ENCODE measurements at regions not wholly inside any gene's neighbourhood (a gene's known extent, or its start where the extent isn't known, plus 50 kb on each side); places are given as distances from the start of the nearest gene placed in this dataset.

DNA sequence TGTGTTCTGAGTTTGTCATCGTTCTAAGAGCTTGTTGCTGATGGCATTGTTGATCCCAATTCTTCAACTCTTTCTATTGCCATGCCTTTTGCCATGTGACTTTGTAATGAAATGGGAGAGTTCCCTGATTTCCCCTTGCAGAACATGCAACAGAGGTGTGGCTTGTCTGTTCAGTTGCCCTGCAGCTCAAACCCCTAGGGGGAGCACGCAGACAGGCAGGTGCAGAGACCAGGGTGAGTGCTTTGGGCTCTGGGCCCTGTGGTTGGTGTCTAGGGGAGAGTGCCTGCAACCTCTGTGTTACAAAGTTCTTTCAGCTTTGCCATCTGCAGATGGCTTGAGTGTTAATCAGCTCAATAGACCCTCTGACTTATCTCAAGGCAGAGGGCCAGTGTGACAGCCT, 332.7 kb downstream of the MID1IP1 start:
- Histone ChIP-seq H3K9ac (ENCODE audit: control insufficient read depth, extremely low read depth, insufficient read depth, low read length) (no peak overlapping the region), H4K20me1 (ENCODE audit: control insufficient read depth, extremely low read depth, insufficient read depth, low read length) (no peaks in the 10 kb centered on the region), H3K4me1 (ENCODE audit: control insufficient read depth, extremely low read depth, insufficient read depth, low read length) (no peaks in the 10 kb centered on the region), H3K36me3 (ENCODE audit: control insufficient read depth in 2 of 2, extremely low read depth in 1 of 2, insufficient read depth in 2 of 2, low read length in 2 of 2) (no peaks in the 10 kb centered on the region), H2AFZ (ENCODE audit: control insufficient read depth, low read length) (no peak overlapping the region), H3K4me2 (ENCODE audit: control insufficient read depth, extremely low read depth, insufficient read depth, low read depth, low read length) (no peak overlapping the region), H3K9me3 (ENCODE audit: control insufficient read depth, low read depth, low read length) (no peaks in the 10 kb centered on the region), H3K9me1 (ENCODE audit: control insufficient read depth, extremely low read depth, insufficient read depth, low read length) (no peaks in the 10 kb centered on the region), H3K79me2 (ENCODE audit: control insufficient read depth, insufficient read depth, low read length) (no peaks in the 10 kb centered on the region), H3K27me3 (ENCODE audit: control insufficient read depth, extremely low read depth, insufficient read depth, low read length) (no peaks in the 10 kb centered on the region), H3K4me3 (ENCODE audit: control insufficient read depth in 2 of 3, extremely low read depth in 1 of 3, insufficient read depth in 2 of 3, low read depth in 1 of 3, low read length in 3 of 3) (no peak overlapping the region), H3K27ac (ENCODE audit: control insufficient read depth, insufficient read depth, low read length) (no peak overlapping the region)
- dilution Hi-C loops (cut with MboI; ENCODE audit: extremely low pct_ligation_motif_present, low sequenced_read_pairs), result no loop called here
- TF ChIP-seq EZH2 (IDR thresholded peaks at IDR 0.05; ENCODE audit: low read length) (no peak), CTCF (optimal IDR thresholded peaks at IDR 0.05 in 1 of 3, IDR thresholded peaks at IDR 0.05 in 1 of 3, conservative IDR thresholded peaks at IDR 0.05 in 1 of 3; ENCODE audit: extremely low read depth in 1 of 3, insufficient read depth in 2 of 3, low read length in 3 of 3) (peak in 2 of 3 experiments; percentile 30 to 35)
- DNase-seq (ENCODE audit: low read depth, low spot score) (no peak), FAIRE-seq (no peak)

GRCh38 chrX:39137363-39137954, 336.2 kb downstream of the MID1IP1 start:
- H3K36me3 ChIP-seq (ENCODE audit: control insufficient read depth in 2 of 2, extremely low read depth in 1 of 2, insufficient read depth in 2 of 2, low read length in 2 of 2), result no peaks in the 10 kb centered on the region
- dilution Hi-C loops (cut with MboI; ENCODE audit: extremely low pct_ligation_motif_present, low sequenced_read_pairs), result no loop called here
- TF ChIP-seq CTCF (optimal IDR thresholded peaks at IDR 0.05 in 1 of 3, IDR thresholded peaks at IDR 0.05 in 1 of 3, conservative IDR thresholded peaks at IDR 0.05 in 1 of 3; ENCODE audit: extremely low read depth in 1 of 3, insufficient read depth in 2 of 3, low read length in 3 of 3) (no peak), EZH2 (IDR thresholded peaks at IDR 0.05; ENCODE audit: low read length) (no peak)
- H2AFZ ChIP-seq (ENCODE audit: control insufficient read depth, low read length), result no peak overlapping the region
- H3K4me3 ChIP-seq (ENCODE audit: control insufficient read depth in 2 of 3, extremely low read depth in 1 of 3, insufficient read depth in 2 of 3, low read depth in 1 of 3, low read length in 3 of 3), result no peak overlapping the region
- H3K27ac ChIP-seq (ENCODE audit: control insufficient read depth, insufficient read depth, low read length), result no peak overlapping the region
- no peaks in the 10 kb centered on the region for H4K20me1 ChIP-seq (ENCODE audit: control insufficient read depth, extremely low read depth, insufficient read depth, low read length)
- H3K27me3 ChIP-seq (ENCODE audit: control insufficient read depth, extremely low read depth, insufficient read depth, low read length), result no peaks in the 10 kb centered on the region
- H3K4me2 ChIP-seq (ENCODE audit: control insufficient read depth, extremely low read depth, insufficient read depth, low read depth, low read length), result no peak overlapping the region
- H3K4me1 ChIP-seq (ENCODE audit: control insufficient read depth, extremely low read depth, insufficient read depth, low read length), result no peaks in the 10 kb centered on the region
- FAIRE-seq, result no peak
- no peak for DNase-seq (ENCODE audit: low read depth, low spot score)
- H3K9me3 ChIP-seq (ENCODE audit: control insufficient read depth, low read depth, low read length), result no peaks in the 10 kb centered on the region
- H3K79me2 ChIP-seq (ENCODE audit: control insufficient read depth, insufficient read depth, low read length), result no peaks in the 10 kb centered on the region
- H3K9me1 ChIP-seq (ENCODE audit: control insufficient read depth, extremely low read depth, insufficient read depth, low read length), result no peaks in the 10 kb centered on the region
- H3K9ac ChIP-seq (ENCODE audit: control insufficient read depth, extremely low read depth, insufficient read depth, low read length), result no peak overlapping the region

All from keratinocyte (primary cell).